HepG2 (cell line): ENCODE measurements at regions not wholly inside any gene's neighbourhood (a gene's known extent, or its start where the extent isn't known, plus 50 kb on each side); places are given as distances from the start of the nearest gene placed in this dataset.

Experiments used
- TF ChIP-seq, protein P1 (sequence below): sonication (generic); formaldehyde crosslinking; IDR thresholded peaks from 2 replicates; pipeline ENCODE4 v1.5.0; 2020; ENCODE audit warnings: missing genetic modification reagents, mild to moderate bottlenecking, borderline replicate concordance
- TF ChIP-seq, protein P2 (sequence below): IDR thresholded peaks from 2 replicates; pipeline ENCODE4 v1.4.0; 2020; ENCODE audit warnings: mild to moderate bottlenecking, missing genetic modification reagents
- TF ChIP-seq, protein P3 (sequence below): sonication (generic); formaldehyde crosslinking; IDR thresholded peaks from 2 replicates; pipeline ENCODE4 v1.4.0; 2020; ENCODE audit warnings: mild to moderate bottlenecking, missing genetic modification reagents

DNA sequence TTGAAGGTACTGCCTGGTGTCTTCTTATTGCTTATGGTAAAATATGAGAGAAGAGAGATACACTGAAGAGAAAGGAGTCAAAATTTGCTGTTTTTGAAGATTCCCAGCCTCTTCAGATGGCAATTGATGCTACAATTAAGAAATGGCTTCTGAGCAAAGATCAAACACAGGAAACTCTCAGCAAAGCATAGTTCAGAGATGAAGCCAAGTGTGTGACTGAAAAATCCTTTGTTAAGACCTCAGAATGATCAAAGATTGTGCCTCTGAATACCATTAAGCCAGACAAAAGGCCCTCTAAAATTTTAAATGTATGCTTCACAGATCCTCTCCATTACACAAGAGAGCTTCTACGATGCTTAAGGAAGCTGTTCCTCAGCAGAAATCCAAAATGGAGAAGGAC, 216.3 kb downstream of the UXS1 start (continued):
- TF ChIP-seq, protein P1, sequence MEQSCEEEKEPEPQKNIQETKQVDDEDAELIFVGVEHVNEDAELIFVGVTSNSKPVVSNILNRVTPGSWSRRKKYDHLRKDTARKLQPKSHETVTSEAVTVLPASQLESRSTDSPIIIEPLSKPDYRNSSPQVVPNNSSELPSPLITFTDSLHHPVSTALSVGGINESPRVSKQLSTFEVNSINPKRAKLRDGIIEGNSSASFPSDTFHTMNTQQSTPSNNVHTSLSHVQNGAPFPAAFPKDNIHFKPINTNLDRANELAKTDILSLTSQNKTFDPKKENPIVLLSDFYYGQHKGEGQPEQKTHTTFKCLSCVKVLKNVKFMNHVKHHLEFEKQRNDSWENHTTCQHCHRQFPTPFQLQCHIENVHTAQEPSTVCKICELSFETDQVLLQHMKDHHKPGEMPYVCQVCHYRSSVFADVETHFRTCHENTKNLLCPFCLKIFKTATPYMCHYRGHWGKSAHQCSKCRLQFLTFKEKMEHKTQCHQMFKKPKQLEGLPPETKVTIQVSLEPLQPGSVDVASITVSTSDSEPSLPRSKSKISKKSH (CRISPR knock-in tag): no peak
- TF ChIP-seq, protein P2, sequence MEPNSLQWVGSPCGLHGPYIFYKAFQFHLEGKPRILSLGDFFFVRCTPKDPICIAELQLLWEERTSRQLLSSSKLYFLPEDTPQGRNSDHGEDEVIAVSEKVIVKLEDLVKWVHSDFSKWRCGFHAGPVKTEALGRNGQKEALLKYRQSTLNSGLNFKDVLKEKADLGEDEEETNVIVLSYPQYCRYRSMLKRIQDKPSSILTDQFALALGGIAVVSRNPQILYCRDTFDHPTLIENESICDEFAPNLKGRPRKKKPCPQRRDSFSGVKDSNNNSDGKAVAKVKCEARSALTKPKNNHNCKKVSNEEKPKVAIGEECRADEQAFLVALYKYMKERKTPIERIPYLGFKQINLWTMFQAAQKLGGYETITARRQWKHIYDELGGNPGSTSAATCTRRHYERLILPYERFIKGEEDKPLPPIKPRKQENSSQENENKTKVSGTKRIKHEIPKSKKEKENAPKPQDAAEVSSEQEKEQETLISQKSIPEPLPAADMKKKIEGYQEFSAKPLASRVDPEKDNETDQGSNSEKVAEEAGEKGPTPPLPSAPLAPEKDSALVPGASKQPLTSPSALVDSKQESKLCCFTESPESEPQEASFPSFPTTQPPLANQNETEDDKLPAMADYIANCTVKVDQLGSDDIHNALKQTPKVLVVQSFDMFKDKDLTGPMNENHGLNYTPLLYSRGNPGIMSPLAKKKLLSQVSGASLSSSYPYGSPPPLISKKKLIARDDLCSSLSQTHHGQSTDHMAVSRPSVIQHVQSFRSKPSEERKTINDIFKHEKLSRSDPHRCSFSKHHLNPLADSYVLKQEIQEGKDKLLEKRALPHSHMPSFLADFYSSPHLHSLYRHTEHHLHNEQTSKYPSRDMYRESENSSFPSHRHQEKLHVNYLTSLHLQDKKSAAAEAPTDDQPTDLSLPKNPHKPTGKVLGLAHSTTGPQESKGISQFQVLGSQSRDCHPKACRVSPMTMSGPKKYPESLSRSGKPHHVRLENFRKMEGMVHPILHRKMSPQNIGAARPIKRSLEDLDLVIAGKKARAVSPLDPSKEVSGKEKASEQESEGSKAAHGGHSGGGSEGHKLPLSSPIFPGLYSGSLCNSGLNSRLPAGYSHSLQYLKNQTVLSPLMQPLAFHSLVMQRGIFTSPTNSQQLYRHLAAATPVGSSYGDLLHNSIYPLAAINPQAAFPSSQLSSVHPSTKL: no peak
- TF ChIP-seq, protein P3, sequence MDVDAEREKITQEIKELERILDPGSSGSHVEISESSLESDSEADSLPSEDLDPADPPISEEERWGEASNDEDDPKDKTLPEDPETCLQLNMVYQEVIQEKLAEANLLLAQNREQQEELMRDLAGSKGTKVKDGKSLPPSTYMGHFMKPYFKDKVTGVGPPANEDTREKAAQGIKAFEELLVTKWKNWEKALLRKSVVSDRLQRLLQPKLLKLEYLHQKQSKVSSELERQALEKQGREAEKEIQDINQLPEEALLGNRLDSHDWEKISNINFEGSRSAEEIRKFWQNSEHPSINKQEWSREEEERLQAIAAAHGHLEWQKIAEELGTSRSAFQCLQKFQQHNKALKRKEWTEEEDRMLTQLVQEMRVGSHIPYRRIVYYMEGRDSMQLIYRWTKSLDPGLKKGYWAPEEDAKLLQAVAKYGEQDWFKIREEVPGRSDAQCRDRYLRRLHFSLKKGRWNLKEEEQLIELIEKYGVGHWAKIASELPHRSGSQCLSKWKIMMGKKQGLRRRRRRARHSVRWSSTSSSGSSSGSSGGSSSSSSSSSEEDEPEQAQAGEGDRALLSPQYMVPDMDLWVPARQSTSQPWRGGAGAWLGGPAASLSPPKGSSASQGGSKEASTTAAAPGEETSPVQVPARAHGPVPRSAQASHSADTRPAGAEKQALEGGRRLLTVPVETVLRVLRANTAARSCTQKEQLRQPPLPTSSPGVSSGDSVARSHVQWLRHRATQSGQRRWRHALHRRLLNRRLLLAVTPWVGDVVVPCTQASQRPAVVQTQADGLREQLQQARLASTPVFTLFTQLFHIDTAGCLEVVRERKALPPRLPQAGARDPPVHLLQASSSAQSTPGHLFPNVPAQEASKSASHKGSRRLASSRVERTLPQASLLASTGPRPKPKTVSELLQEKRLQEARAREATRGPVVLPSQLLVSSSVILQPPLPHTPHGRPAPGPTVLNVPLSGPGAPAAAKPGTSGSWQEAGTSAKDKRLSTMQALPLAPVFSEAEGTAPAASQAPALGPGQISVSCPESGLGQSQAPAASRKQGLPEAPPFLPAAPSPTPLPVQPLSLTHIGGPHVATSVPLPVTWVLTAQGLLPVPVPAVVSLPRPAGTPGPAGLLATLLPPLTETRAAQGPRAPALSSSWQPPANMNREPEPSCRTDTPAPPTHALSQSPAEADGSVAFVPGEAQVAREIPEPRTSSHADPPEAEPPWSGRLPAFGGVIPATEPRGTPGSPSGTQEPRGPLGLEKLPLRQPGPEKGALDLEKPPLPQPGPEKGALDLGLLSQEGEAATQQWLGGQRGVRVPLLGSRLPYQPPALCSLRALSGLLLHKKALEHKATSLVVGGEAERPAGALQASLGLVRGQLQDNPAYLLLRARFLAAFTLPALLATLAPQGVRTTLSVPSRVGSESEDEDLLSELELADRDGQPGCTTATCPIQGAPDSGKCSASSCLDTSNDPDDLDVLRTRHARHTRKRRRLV (CRISPR knock-in tag): no peak
